ENCODE measurements at regions not wholly inside any gene's neighbourhood (a gene's known extent, or its start where the extent isn't known, plus 50 kb on each side); places are given as distances from the start of the nearest gene placed in this dataset.

DNA sequence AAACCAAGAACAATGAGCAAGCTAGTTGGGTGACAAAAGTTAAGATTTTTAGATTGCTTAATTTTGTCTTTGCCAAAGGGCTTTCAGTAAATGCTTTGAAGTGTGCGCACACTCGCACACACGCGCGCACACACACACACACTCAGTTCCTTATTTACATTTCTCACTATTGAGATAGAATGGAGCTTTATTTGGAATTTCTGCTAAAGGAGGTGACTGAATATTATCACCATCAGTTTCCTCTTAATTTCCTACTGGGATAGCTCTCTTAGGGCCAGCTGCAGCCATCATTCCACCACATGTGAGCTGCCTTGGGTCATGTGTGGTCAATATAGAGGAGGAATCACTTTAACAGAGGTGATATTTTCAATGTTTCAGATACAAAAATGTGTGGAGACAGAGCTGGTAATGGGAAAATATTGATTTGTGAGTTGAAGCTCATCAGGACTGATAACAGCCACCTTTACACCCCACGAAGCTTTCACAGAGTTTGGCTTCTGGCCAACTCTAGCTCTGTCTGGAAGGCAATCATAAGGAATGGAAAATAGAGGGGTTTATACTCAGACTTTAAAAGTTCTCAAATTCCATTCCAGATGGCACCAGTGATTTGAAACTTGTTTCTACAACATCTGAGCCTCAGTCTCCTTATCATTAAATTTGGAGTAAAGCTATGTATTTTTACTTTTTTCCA, 99.9 kb downstream of the MACIR start:
- TF ChIP-seq, protein P1, sequence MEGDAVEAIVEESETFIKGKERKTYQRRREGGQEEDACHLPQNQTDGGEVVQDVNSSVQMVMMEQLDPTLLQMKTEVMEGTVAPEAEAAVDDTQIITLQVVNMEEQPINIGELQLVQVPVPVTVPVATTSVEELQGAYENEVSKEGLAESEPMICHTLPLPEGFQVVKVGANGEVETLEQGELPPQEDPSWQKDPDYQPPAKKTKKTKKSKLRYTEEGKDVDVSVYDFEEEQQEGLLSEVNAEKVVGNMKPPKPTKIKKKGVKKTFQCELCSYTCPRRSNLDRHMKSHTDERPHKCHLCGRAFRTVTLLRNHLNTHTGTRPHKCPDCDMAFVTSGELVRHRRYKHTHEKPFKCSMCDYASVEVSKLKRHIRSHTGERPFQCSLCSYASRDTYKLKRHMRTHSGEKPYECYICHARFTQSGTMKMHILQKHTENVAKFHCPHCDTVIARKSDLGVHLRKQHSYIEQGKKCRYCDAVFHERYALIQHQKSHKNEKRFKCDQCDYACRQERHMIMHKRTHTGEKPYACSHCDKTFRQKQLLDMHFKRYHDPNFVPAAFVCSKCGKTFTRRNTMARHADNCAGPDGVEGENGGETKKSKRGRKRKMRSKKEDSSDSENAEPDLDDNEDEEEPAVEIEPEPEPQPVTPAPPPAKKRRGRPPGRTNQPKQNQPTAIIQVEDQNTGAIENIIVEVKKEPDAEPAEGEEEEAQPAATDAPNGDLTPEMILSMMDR (IDR thresholded peaks at IDR 0.05; ENCODE audit: insufficient read depth, low read length, poor library complexity, severe bottlenecking) = no peak
- no peak for TF ChIP-seq EZH2phosphoT487 (conservative IDR thresholded peaks at IDR 0.05; ENCODE audit: low read length)

All from SU-DHL-6 (cell line).